ENCODE measurements at regions not wholly inside any gene's neighbourhood (a gene's known extent, or its start where the extent isn't known, plus 50 kb on each side); places are given as distances from the start of the nearest gene placed in this dataset.

DNA sequence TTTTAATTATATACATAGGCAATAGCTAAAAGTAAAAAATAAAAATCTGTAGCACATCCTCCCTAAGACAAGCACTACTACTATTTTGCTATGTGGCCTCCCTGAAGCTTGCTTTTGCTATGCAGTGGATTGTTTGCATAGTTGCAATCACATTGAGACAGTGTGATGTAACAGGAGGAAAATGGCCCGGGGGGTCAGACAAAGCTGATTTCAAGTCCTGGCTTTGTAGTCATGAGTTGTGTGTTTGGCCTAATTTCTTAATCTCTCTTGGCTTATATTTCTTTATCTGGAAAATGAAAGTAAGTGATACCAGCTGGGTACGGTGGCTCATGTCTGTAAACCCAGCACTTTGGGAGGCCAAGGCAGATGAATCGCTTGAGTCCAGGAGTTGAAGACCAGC is 166.6 kb downstream of the LHFPL1 start:
- Histone ChIP-seq H2AK9ac (replicated peaks; ENCODE audit: low read depth, low read length, poor library complexity) (no peak overlapping the region), H3K9ac (ENCODE audit: low read depth, low read length) (no peak overlapping the region), H3K36me3 (ENCODE audit: control insufficient read depth, insufficient read depth, low read length) (no peaks in the 10 kb centered on the region), H3K14ac (replicated peaks; ENCODE audit: low read depth, low read length) (no peak overlapping the region), H3K18ac (ENCODE audit: low read depth, low read length) (no peak overlapping the region), H4K8ac (ENCODE audit: low read depth in 2 of 2, low read length in 2 of 2) (no peak overlapping the region), H2AFZ (replicated peaks; ENCODE audit: low read length, poor library complexity) (no peak overlapping the region), H3K27ac (ENCODE audit: insufficient read depth, low read length) (no peak overlapping the region), H4K5ac (ENCODE audit: low read depth, low read length) (no peak overlapping the region), H3K23ac (ENCODE audit: low read depth, low read length) (no peak overlapping the region), H3K4me2 (ENCODE audit: low read depth, low read length) (no peak overlapping the region), H3K9me3 (ENCODE audit: control insufficient read depth, insufficient read depth, low read length) (peaks cover 6% of the 10 kb centered on the region), H4K91ac (ENCODE audit: insufficient read depth, low read depth, low read length) (no peak overlapping the region), H3K79me1 (ENCODE audit: low read depth in 1 of 2, low read length in 2 of 2) (no peaks in the 10 kb centered on the region), H3K4me3 (ENCODE audit: insufficient read depth, low read depth, low read length) (no peak overlapping the region), H2BK5ac (ENCODE audit: low read depth, low read length, poor library complexity, severe bottlenecking) (no peak overlapping the region), H3K9me1 (ENCODE audit: insufficient read depth, low read length) (no peaks in the 10 kb centered on the region), H2BK20ac (ENCODE audit: low read depth, low read length) (no peak overlapping the region), H2BK15ac (ENCODE audit: low read depth, low read length) (no peak overlapping the region), H3K27me3 (ENCODE audit: control insufficient read depth, insufficient read depth, low read length) (no peaks in the 10 kb centered on the region), H2BK120ac (ENCODE audit: low read depth, low read length) (no peak overlapping the region), H2AK5ac (ENCODE audit: low read depth, low read length) (no peak overlapping the region), H3K56ac (ENCODE audit: extremely low read depth, insufficient read depth, low read length) (no peak overlapping the region), H4K20me1 (ENCODE audit: insufficient read depth, low read length) (no peaks in the 10 kb centered on the region), H3K4me1 (ENCODE audit: control insufficient read depth, insufficient read depth, low read length) (no peaks in the 10 kb centered on the region), H3K4ac (ENCODE audit: low read depth, low read length) (no peak overlapping the region)
- dilution Hi-C loops (cut with HindIII; ENCODE audit: low sequenced_read_pairs, unreplicated experiment) (no loop called here), in situ Hi-C loops (cut with MboI; ENCODE audit: low sequenced_read_pairs) (no loop called here), intact Hi-C loops (cut with micrococcal nuclease) (loop anchor here (1.0 to 10.0 kb wide), 2 partner anchors 129 to 222 kb away; no protein-coding TSS in a partner anchor)
- CTCF ChIA-PET, result interaction anchor here (1.1 to 1.3 kb wide), 2 partner anchors 12 to 124 kb away, joined by 3 to 4 read pairs; no protein-coding TSS in a partner anchor
- peak; percentile 78 for DNase-seq
- TF ChIP-seq RAD21 (IDR thresholded peaks at IDR 0.05; ENCODE audit: low read length), result no peak
- peak; percentile 56 for TF ChIP-seq CEBPB (IDR thresholded peaks at IDR 0.05; ENCODE audit: low read depth, low read length)
- ATAC-seq (ENCODE audit: low read depth), result peak; percentile 83
- no TSS peak for BruUV-seq (replicated peaks)
- POLR2A ChIA-PET (ENCODE audit: unreplicated experiment), result no interaction called here
- WGBS, 2 experiments (ENCODE audit: extremely low coverage in 2 of 2, insufficient read length in 1 of 2), result no CpG with 5 or more reads among the region's 3 CpGs
